Liver (tissue), 8 donors: ENCODE measurements at regions not wholly inside any gene's neighbourhood (a gene's known extent, or its start where the extent isn't known, plus 50 kb on each side); places are given as distances from the start of the nearest gene placed in this dataset.

Experiments used
- DNase-seq: peaks from one replicate; pipeline ENCODE4 v3.0.0-alpha.2; 2017; ENCODE audit warnings: low spot score
- H3K27ac ChIP-seq, 2 donors: one replicate each; pipeline ENCODE4 v1.7.0; 2013; ENCODE audit warnings: inconsistent platforms in 2 of 2, low read length in 2 of 2, control low read depth in 1 of 2, low read depth in 1 of 2, mild to moderate bottlenecking in 1 of 2
- H3K27me3 ChIP-seq, 4 donors: one replicate each; pipeline versions ENCODE4 v1.6.1 to v1.7.0; 2013; ENCODE audit warnings: low read length in 3 of 4, inconsistent platforms in 1 of 4, mild to moderate bottlenecking in 1 of 4, moderate library complexity in 1 of 4; ENCODE audit not compliant: control insufficient read depth in 4 of 4, insufficient read depth in 4 of 4
- H3K36me3 ChIP-seq, 4 donors: one replicate each; pipeline versions ENCODE4 v1.6.1 to v1.7.0; 2013; ENCODE audit warnings: low read length in 3 of 4, mild to moderate bottlenecking in 3 of 4, low read depth in 1 of 4, moderate library complexity in 1 of 4; ENCODE audit not compliant: control insufficient read depth in 4 of 4, insufficient read depth in 3 of 4
- H3K4me1 ChIP-seq, 4 donors: one replicate each; pipeline versions ENCODE4 v1.6.1 to v1.7.0; 2013; ENCODE audit warnings: low read length in 3 of 4, mild to moderate bottlenecking in 3 of 4, moderate library complexity in 1 of 4; ENCODE audit not compliant: control insufficient read depth in 4 of 4, insufficient read depth in 4 of 4
- H3K4me3 ChIP-seq, 3 donors: one replicate each; pipeline versions ENCODE4 v1.6.1 to v1.7.0; 2013; ENCODE audit warnings: low read length in 3 of 3, control low read depth in 1 of 3, low read depth in 1 of 3, mild to moderate bottlenecking in 1 of 3
- H3K9ac ChIP-seq, 2 donors: one replicate each; pipeline ENCODE4 v1.7.0; 2013; ENCODE audit warnings: low read length in 2 of 2, mild to moderate bottlenecking in 2 of 2, moderate library complexity in 2 of 2, control low read depth in 1 of 2, low read depth in 1 of 2
- H3K9me3 ChIP-seq, 4 donors: one replicate each; pipeline versions ENCODE4 v1.6.1 to v1.7.0; 2013; ENCODE audit warnings: low read length in 3 of 4; ENCODE audit not compliant: control insufficient read depth in 4 of 4
- EGR1 ChIP-seq, 2 donors: IDR thresholded peaks; 2 replicates each; pipeline ENCODE4 v1.6.1; 2016 to 2018; ENCODE audit warnings: antibody characterized with exemption in 2 of 2, low read depth in 2 of 2
- FOXA1 ChIP-seq: IDR thresholded peaks from 2 replicates; pipeline ENCODE4 v1.6.1; 2016; ENCODE audit warnings: antibody characterized with exemption
- GABPA ChIP-seq, 2 donors: IDR thresholded peaks in 1 of 2; conservative IDR thresholded peaks in 1 of 2; 2 replicates each; pipeline ENCODE4 v1.6.1; 2016; ENCODE audit warnings: antibody characterized with exemption in 2 of 2, mild to moderate bottlenecking in 1 of 2, moderate library complexity in 1 of 2
- HNF4A ChIP-seq, 2 donors: conservative IDR thresholded peaks; 2 replicates each; pipeline ENCODE4 v1.6.1; 2016; ENCODE audit warnings: antibody characterized with exemption in 2 of 2, mild to moderate bottlenecking in 2 of 2
- HNF4G ChIP-seq: IDR thresholded peaks from 2 replicates; pipeline ENCODE4 v1.6.1; 2016; ENCODE audit warnings: antibody characterized with exemption
- JUND ChIP-seq, 2 donors: IDR thresholded peaks; 2 replicates each; pipeline ENCODE4 v1.6.1; 2016; ENCODE audit warnings: antibody characterized with exemption in 2 of 2
- NR2F2 ChIP-seq: IDR thresholded peaks from 2 replicates; pipeline ENCODE4 v1.6.1; 2016; ENCODE audit warnings: antibody characterized with exemption
- RAD21 ChIP-seq, 2 donors: IDR thresholded peaks; 2 replicates each; pipeline ENCODE4 v1.6.1; 2016; ENCODE audit warnings: antibody characterized with exemption in 2 of 2, mild to moderate bottlenecking in 2 of 2
- RXRA ChIP-seq, 2 donors: IDR thresholded peaks; 2 replicates each; pipeline ENCODE4 v1.6.1; 2017 to 2018; ENCODE audit warnings: antibody characterized with exemption in 2 of 2, mild to moderate bottlenecking in 1 of 2
- SP1 ChIP-seq: IDR thresholded peaks from 2 replicates; pipeline ENCODE4 v1.6.1; 2018; ENCODE audit warnings: antibody characterized with exemption, mild to moderate bottlenecking
- TAF1 ChIP-seq: conservative IDR thresholded peaks from 2 replicates; pipeline ENCODE4 v1.6.1; 2016; ENCODE audit warnings: antibody characterized with exemption, mild to moderate bottlenecking
- YY1 ChIP-seq: IDR thresholded peaks from 2 replicates; pipeline ENCODE4 v1.6.1; 2016; ENCODE audit warnings: antibody characterized with exemption, mild to moderate bottlenecking
- WGBS: extraction: QIAGEN DNeasy Blood & Tissue Kit; methylation state at CpG from one replicate; pipeline ENCODE4 v1.1.7; 2013; 5-methylcytosine and 5-hydroxymethylcytosine counted together
- TF ChIP-seq, protein P1 (sequence below): IDR thresholded peaks from 2 replicates; pipeline ENCODE4 v1.6.1; 2016; ENCODE audit warnings: antibody characterized with exemption
- TF ChIP-seq, protein P2 (sequence below): IDR thresholded peaks from 2 replicates; pipeline ENCODE4 v1.6.1; 2016; ENCODE audit warnings: antibody characterized with exemption
- TF ChIP-seq, protein P3 (sequence below): fragments of 150-350 bp; IDR thresholded peaks from 2 replicates; pipeline ENCODE4 v1.5.1; 2017; ENCODE audit warnings: improper control_type of control experiment, low read depth, low read length; ENCODE audit not compliant: missing input control
- TF ChIP-seq, protein P4 (sequence below): IDR thresholded peaks from 2 replicates; pipeline ENCODE4 v1.6.1; 2016; ENCODE audit warnings: antibody characterized with exemption
- TF ChIP-seq, protein P5 (sequence below): IDR thresholded peaks from 2 replicates; pipeline ENCODE4 v1.6.1; 2016; ENCODE audit warnings: antibody characterized with exemption, mild to moderate bottlenecking
- donor health status: healthy.
- donor health status: healthy.
- donor health status: healthy.
- donor health status: healthy.
- donor health status: healthy.

DNA sequence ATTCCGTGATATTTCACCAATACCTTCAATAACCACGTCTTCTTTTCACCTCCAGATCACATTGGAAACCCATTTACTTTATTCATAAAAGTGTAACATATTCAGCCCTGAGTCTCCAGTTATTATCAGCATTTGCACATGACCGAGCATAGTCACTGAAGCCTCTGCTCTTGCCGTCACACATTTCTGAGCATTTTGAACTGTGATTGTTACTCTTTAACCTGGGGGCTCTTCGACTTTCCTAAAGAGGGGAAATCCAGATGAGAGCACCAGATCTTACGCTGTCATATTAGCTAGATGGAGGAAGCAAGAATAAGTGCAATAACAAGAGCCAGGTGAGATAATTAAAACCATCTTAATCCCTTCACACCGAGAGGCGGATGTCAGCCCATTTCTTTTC lies 260.0 kb upstream of the NRP1 start:
- no peaks in the 10 kb centered on the region for H3K36me3 ChIP-seq
- no peak for TF ChIP-seq GABPA (IDR thresholded peaks at IDR 0.05 in 1 of 2, conservative IDR thresholded peaks at IDR 0.05 in 1 of 2)
- TF ChIP-seq, protein P1, sequence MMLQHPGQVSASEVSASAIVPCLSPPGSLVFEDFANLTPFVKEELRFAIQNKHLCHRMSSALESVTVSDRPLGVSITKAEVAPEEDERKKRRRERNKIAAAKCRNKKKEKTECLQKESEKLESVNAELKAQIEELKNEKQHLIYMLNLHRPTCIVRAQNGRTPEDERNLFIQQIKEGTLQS: no peak
- TF ChIP-seq FOXA1: no peak
- TF ChIP-seq, protein P2, sequence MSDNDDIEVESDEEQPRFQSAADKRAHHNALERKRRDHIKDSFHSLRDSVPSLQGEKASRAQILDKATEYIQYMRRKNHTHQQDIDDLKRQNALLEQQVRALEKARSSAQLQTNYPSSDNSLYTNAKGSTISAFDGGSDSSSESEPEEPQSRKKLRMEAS: no peak
- no peak for TF ChIP-seq HNF4G
- no peak for TF ChIP-seq EGR1 (IDR thresholded peaks at IDR 0.05; ENCODE audit: low read depth in 2 of 2)
- TF ChIP-seq, protein P3, sequence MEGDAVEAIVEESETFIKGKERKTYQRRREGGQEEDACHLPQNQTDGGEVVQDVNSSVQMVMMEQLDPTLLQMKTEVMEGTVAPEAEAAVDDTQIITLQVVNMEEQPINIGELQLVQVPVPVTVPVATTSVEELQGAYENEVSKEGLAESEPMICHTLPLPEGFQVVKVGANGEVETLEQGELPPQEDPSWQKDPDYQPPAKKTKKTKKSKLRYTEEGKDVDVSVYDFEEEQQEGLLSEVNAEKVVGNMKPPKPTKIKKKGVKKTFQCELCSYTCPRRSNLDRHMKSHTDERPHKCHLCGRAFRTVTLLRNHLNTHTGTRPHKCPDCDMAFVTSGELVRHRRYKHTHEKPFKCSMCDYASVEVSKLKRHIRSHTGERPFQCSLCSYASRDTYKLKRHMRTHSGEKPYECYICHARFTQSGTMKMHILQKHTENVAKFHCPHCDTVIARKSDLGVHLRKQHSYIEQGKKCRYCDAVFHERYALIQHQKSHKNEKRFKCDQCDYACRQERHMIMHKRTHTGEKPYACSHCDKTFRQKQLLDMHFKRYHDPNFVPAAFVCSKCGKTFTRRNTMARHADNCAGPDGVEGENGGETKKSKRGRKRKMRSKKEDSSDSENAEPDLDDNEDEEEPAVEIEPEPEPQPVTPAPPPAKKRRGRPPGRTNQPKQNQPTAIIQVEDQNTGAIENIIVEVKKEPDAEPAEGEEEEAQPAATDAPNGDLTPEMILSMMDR: no peak
- no peak for TF ChIP-seq YY1
- no peak for TF ChIP-seq TAF1
- TF ChIP-seq RAD21 (IDR thresholded peaks at IDR 0.05): no peak
- TF ChIP-seq JUND (IDR thresholded peaks at IDR 0.05): no peak
- TF ChIP-seq, protein P4, sequence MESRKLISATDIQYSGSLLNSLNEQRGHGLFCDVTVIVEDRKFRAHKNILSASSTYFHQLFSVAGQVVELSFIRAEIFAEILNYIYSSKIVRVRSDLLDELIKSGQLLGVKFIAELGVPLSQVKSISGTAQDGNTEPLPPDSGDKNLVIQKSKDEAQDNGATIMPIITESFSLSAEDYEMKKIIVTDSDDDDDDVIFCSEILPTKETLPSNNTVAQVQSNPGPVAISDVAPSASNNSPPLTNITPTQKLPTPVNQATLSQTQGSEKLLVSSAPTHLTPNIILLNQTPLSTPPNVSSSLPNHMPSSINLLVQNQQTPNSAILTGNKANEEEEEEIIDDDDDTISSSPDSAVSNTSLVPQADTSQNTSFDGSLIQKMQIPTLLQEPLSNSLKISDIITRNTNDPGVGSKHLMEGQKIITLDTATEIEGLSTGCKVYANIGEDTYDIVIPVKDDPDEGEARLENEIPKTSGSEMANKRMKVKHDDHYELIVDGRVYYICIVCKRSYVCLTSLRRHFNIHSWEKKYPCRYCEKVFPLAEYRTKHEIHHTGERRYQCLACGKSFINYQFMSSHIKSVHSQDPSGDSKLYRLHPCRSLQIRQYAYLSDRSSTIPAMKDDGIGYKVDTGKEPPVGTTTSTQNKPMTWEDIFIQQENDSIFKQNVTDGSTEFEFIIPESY: no peak
- TF ChIP-seq HNF4A (conservative IDR thresholded peaks at IDR 0.05): no peak
- no peak for TF ChIP-seq SP1
- TF ChIP-seq NR2F2: no peak
- no peak for TF ChIP-seq RXRA (IDR thresholded peaks at IDR 0.05)
- TF ChIP-seq, protein P5, sequence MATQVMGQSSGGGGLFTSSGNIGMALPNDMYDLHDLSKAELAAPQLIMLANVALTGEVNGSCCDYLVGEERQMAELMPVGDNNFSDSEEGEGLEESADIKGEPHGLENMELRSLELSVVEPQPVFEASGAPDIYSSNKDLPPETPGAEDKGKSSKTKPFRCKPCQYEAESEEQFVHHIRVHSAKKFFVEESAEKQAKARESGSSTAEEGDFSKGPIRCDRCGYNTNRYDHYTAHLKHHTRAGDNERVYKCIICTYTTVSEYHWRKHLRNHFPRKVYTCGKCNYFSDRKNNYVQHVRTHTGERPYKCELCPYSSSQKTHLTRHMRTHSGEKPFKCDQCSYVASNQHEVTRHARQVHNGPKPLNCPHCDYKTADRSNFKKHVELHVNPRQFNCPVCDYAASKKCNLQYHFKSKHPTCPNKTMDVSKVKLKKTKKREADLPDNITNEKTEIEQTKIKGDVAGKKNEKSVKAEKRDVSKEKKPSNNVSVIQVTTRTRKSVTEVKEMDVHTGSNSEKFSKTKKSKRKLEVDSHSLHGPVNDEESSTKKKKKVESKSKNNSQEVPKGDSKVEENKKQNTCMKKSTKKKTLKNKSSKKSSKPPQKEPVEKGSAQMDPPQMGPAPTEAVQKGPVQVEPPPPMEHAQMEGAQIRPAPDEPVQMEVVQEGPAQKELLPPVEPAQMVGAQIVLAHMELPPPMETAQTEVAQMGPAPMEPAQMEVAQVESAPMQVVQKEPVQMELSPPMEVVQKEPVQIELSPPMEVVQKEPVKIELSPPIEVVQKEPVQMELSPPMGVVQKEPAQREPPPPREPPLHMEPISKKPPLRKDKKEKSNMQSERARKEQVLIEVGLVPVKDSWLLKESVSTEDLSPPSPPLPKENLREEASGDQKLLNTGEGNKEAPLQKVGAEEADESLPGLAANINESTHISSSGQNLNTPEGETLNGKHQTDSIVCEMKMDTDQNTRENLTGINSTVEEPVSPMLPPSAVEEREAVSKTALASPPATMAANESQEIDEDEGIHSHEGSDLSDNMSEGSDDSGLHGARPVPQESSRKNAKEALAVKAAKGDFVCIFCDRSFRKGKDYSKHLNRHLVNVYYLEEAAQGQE: no peak
- no peak overlapping the region for H3K4me3 ChIP-seq
- H3K4me1 ChIP-seq: no peaks in the 10 kb centered on the region
- no peak for DNase-seq
- H3K9ac ChIP-seq: no peak overlapping the region
- WGBS: 63% methylated on average over 8 of the region's 8 CpGs
- no peaks in the 10 kb centered on the region for H3K9me3 ChIP-seq
- H3K27me3 ChIP-seq: no peaks in the 10 kb centered on the region
- no peak overlapping the region for H3K27ac ChIP-seq
